ENCODE measurements at regions not wholly inside any gene's neighbourhood (a gene's known extent, or its start where the extent isn't known, plus 50 kb on each side); places are given as distances from the start of the nearest gene placed in this dataset.

DNA sequence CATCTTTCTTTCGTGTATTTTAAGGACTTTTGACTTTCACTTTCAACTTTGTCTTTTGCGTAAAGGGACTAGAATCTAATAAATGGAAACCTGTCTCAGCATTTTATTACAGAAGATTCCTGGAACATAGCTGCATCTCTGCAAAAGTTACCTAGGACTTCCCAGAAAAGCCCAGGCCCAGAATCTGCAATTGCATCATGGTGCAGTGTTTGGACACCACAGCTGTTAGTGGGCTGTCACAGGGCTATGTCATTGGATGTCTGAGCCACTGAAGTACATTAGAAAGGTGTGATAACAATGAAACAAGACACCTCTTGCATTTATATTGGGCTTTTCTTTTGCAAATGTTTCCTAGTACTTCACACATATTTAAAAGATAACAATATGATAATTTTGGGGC is 199.9 kb upstream of the IGF1 start:
- TF ChIP-seq EZH2 (IDR thresholded peaks at IDR 0.05; ENCODE audit: borderline replicate concordance, low read length) (no peak), CTCF (IDR thresholded peaks at IDR 0.05; ENCODE audit: low read length) (no peak)
